H9 (cell line): ENCODE measurements at regions not wholly inside any gene's neighbourhood (a gene's known extent, or its start where the extent isn't known, plus 50 kb on each side); places are given as distances from the start of the nearest gene placed in this dataset.

Source experiments
- DNase-seq: peaks from one replicate; pipeline ENCODE4 v3.0.0-alpha.2; 2017
- H2AFZ ChIP-seq: one replicate; pipeline ENCODE4 v1.6.1; 2013; ENCODE audit warnings: mild to moderate bottlenecking, low read length, control low read depth, moderate library complexity
- H2AK5ac ChIP-seq: 2 replicates; pipeline ENCODE4 v1.6.1; 2013; ENCODE audit warnings: low read length, control low read depth, mixed read lengths; ENCODE audit not compliant: insufficient read length
- H2BK120ac ChIP-seq: one replicate; pipeline ENCODE4 v1.6.1; 2013; ENCODE audit warnings: low read depth, mild to moderate bottlenecking, low read length, control low read depth, inconsistent platforms; ENCODE audit not compliant: poor library complexity, severe bottlenecking
- H2BK12ac ChIP-seq: 2 replicates; pipeline ENCODE4 v1.6.1; 2013; ENCODE audit warnings: low read length, control low read depth, mixed read lengths, low read depth; ENCODE audit not compliant: insufficient read length
- H2BK15ac ChIP-seq: 2 replicates; pipeline ENCODE4 v1.6.1; 2013; ENCODE audit warnings: low read depth, low read length, control low read depth
- H2BK20ac ChIP-seq: one replicate; pipeline ENCODE4 v1.6.1; 2013; ENCODE audit warnings: low read depth, mild to moderate bottlenecking, low read length, control low read depth, inconsistent platforms; ENCODE audit not compliant: poor library complexity, severe bottlenecking
- H2BK5ac ChIP-seq: 2 replicates; pipeline ENCODE4 v1.6.1; 2013; ENCODE audit warnings: low read length, control low read depth, mixed read lengths; ENCODE audit not compliant: insufficient read length
- H3K14ac ChIP-seq: 2 replicates; pipeline ENCODE4 v1.6.1; 2013; ENCODE audit warnings: low read length, control low read depth; ENCODE audit not compliant: insufficient read depth
- H3K18ac ChIP-seq: 2 replicates; pipeline ENCODE4 v1.6.1; 2013; ENCODE audit warnings: low read depth, mild to moderate bottlenecking, mixed read lengths, low read length, control low read depth; ENCODE audit not compliant: insufficient read length
- H3K23ac ChIP-seq: 2 replicates; pipeline ENCODE4 v1.6.1; 2013; ENCODE audit warnings: low read length, control low read depth, mixed read lengths, low read depth; ENCODE audit not compliant: insufficient read length
- H3K23me2 ChIP-seq: 2 replicates; pipeline ENCODE4 v1.6.1; 2013; ENCODE audit warnings: low read depth, mild to moderate bottlenecking, mixed read lengths, low read length, control low read depth; ENCODE audit not compliant: insufficient read length, poor library complexity, severe bottlenecking
- H3K27ac ChIP-seq: 2 replicates; pipeline ENCODE4 v1.5.1; 2013; ENCODE audit warnings: low read length, control low read depth, mixed read lengths, low read depth; ENCODE audit not compliant: insufficient read length
- H3K27me3 ChIP-seq: 2 replicates; pipeline ENCODE4 v1.6.1; 2013; ENCODE audit warnings: low read length, control low read depth, inconsistent platforms; ENCODE audit not compliant: insufficient read depth
- H3K4ac ChIP-seq: 2 replicates; pipeline ENCODE4 v1.6.1; 2013; ENCODE audit warnings: low read depth, mild to moderate bottlenecking, control low read depth, inconsistent platforms, low read length, moderate library complexity
- H3K4me1 ChIP-seq: 2 replicates; pipeline ENCODE4 v1.6.1; 2013; ENCODE audit warnings: low read length, control low read depth, inconsistent platforms; ENCODE audit not compliant: insufficient read depth
- H3K4me2 ChIP-seq: 2 replicates; pipeline ENCODE4 v1.6.1; 2013; ENCODE audit warnings: low read length, control low read depth, mixed read lengths; ENCODE audit not compliant: insufficient read length, insufficient read depth
- H3K56ac ChIP-seq: 2 replicates; pipeline ENCODE4 v1.6.1; 2013; ENCODE audit warnings: low read depth, mild to moderate bottlenecking, mixed read lengths, low read length, control low read depth; ENCODE audit not compliant: insufficient read length
- H3K79me1 ChIP-seq: 2 replicates; pipeline ENCODE4 v1.6.1; 2013; ENCODE audit warnings: low read depth, mild to moderate bottlenecking, moderate library complexity, low read length, control low read depth, inconsistent platforms; ENCODE audit not compliant: insufficient read depth, poor library complexity, severe bottlenecking
- H3K79me2 ChIP-seq: 2 replicates; pipeline ENCODE4 v1.6.1; 2013; ENCODE audit warnings: low read length, control low read depth, inconsistent platforms; ENCODE audit not compliant: insufficient read depth
- H3K9ac ChIP-seq: 2 replicates; pipeline ENCODE4 v1.6.1; 2013; ENCODE audit warnings: low read length, control low read depth, mixed read lengths; ENCODE audit not compliant: insufficient read length; ENCODE audit errors: extremely low read depth
- H3K9me3 ChIP-seq: one replicate; pipeline ENCODE4 v1.6.1; 2013; ENCODE audit warnings: low read depth, low read length, inconsistent platforms; ENCODE audit not compliant: control insufficient read depth
- H3T11ph ChIP-seq: one replicate; pipeline ENCODE4 v1.6.1; 2013; ENCODE audit warnings: mild to moderate bottlenecking, low read length, control low read depth, inconsistent platforms
- H4K20me1 ChIP-seq: one replicate; pipeline ENCODE4 v1.6.1; 2013; ENCODE audit not compliant: control insufficient read depth, insufficient read length, insufficient read depth
- H4K5ac ChIP-seq: 2 replicates; pipeline ENCODE4 v1.6.1; 2013; ENCODE audit warnings: low read depth, mild to moderate bottlenecking, mixed read lengths, low read length, control low read depth; ENCODE audit not compliant: insufficient read length
- H4K8ac ChIP-seq: replicated peaks from 2 replicates; pipeline ENCODE4 v1.6.1; 2013; ENCODE audit warnings: low read length, control low read depth, mixed read lengths, low read depth; ENCODE audit not compliant: insufficient read length
- H4K91ac ChIP-seq: 2 replicates; pipeline ENCODE4 v1.6.1; 2013; ENCODE audit warnings: low read depth, mild to moderate bottlenecking, moderate library complexity, mixed read lengths, low read length, control low read depth; ENCODE audit not compliant: insufficient read length
- H3K27ac Mint-ChIP-seq, 3 experiments: 2 replicates in 2 of 3; 3 replicates in 1 of 3; pipeline ENCODE4 v1.8.0; 2020 to 2021; ENCODE audit warnings: mixed read lengths in 3 of 3, mild to moderate bottlenecking in 1 of 3, moderate library complexity in 1 of 3
- H3K27me3 Mint-ChIP-seq: 2 replicates; pipeline ENCODE4 v1.8.0; 2021; ENCODE audit warnings: low read depth, mild to moderate bottlenecking, moderate library complexity, mixed read lengths
- H3K36me3 Mint-ChIP-seq, 3 experiments: 2 replicates in 2 of 3; 3 replicates in 1 of 3; pipeline ENCODE4 v1.8.0; 2020 to 2021; ENCODE audit warnings: low read depth in 3 of 3, mixed read lengths in 3 of 3; ENCODE audit not compliant: insufficient read depth in 1 of 3
- H3K4me1 Mint-ChIP-seq, 2 experiments: 2 replicates each; pipeline ENCODE4 v1.8.0; 2020; ENCODE audit warnings: mixed read lengths in 2 of 2
- H3K4me3 Mint-ChIP-seq, 2 experiments: 2 replicates in 1 of 2; 3 replicates in 1 of 2; pipeline ENCODE4 v1.8.0; 2020 to 2021; ENCODE audit warnings: mild to moderate bottlenecking in 2 of 2, mixed read lengths in 2 of 2, moderate library complexity in 1 of 2
- H3K9me3 Mint-ChIP-seq, 2 experiments: 2 replicates in 1 of 2; 3 replicates in 1 of 2; pipeline ENCODE4 v1.8.0; 2020; ENCODE audit warnings: mild to moderate bottlenecking in 2 of 2, mixed read lengths in 2 of 2, moderate library complexity in 1 of 2
- WGBS: extraction: QIAGEN DNeasy Blood & Tissue Kit; methylation state at CpG from one replicate; pipeline ENCODE4 v1.1.7; 2013; ENCODE audit warnings: missing lambda C conversion rate, low lambda C conversion rate, mixed read lengths; ENCODE audit not compliant: insufficient read length; ENCODE audit errors: extremely low coverage; 5-methylcytosine and 5-hydroxymethylcytosine counted together
- TF ChIP-seq, protein P1 (sequence below): fragments of 200-600 bp; sonication (generic); conservative IDR thresholded peaks from 3 replicates; pipeline ENCODE4 v1.8.0; 2021; ENCODE audit warnings: antibody characterized with exemption, mild to moderate bottlenecking

DNA sequence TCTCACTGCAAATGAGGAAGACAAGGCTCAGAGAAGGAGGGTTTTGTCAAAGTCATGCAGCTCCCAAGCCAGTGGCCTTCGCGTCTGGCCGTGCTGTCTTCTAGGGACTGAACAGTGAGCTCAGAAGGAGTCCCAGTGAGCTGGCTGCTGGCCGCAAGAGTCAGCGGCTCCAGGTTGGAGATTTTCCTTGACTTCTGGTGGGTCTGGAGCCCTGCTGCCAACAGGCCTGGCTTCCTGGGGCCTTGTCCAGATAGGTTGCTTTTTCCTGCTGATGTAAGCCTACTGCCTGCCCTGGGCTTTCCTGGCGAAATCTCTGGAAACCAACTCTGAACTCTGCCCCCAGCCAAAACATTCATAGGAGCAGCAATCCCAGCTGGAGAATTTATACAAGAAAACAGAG, 272.7 kb upstream of the CADM1 start:
- WGBS, result no CpG with 5 or more reads among the region's 6 CpGs
- H3K4me1 ChIP-seq, result no peaks in the 10 kb centered on the region

More for the DNA sequence above, 272.7 kb upstream of the CADM1 start:
- Histone ChIP-seq H3K23ac (no peak overlapping the region), H2AK5ac (no peak overlapping the region), H3K14ac (no peak overlapping the region), H3K79me1 (no peaks in the 10 kb centered on the region), H3K9me3 (no peaks in the 10 kb centered on the region), H3K9ac (no peak overlapping the region), H4K20me1 (no peaks in the 10 kb centered on the region), H2BK15ac (no peak overlapping the region), H4K5ac (no peak overlapping the region), H3K27ac (no peak overlapping the region), H3K27me3 (no peaks in the 10 kb centered on the region), H3K23me2 (no peaks in the 10 kb centered on the region), H2AFZ (no peak overlapping the region), H3K56ac (no peak overlapping the region), H2BK120ac (no peak overlapping the region), H3K18ac (no peak overlapping the region), H2BK20ac (no peak overlapping the region), H3K79me2 (no peaks in the 10 kb centered on the region), H3K4me2 (no peak overlapping the region), H4K8ac (no peak overlapping the region), H4K91ac (no peak overlapping the region), H2BK12ac (no peak overlapping the region), H2BK5ac (no peak overlapping the region), H3K4ac (no peak overlapping the region), H3T11ph (no peak overlapping the region)
- Mint-ChIP-seq H3K4me3 (no peak overlapping the region), H3K9me3 (no peaks in the 10 kb centered on the region), H3K36me3 (no peaks in the 10 kb centered on the region), H3K4me1 (peaks cover 8 to 12% of the 10 kb centered on the region in 2 experiments), H3K27ac (no peak overlapping the region; a peak in 1 of 7 replicates), H3K27me3 (peaks cover 14% of the 10 kb centered on the region)
- no peak for DNase-seq
- TF ChIP-seq, protein P1, sequence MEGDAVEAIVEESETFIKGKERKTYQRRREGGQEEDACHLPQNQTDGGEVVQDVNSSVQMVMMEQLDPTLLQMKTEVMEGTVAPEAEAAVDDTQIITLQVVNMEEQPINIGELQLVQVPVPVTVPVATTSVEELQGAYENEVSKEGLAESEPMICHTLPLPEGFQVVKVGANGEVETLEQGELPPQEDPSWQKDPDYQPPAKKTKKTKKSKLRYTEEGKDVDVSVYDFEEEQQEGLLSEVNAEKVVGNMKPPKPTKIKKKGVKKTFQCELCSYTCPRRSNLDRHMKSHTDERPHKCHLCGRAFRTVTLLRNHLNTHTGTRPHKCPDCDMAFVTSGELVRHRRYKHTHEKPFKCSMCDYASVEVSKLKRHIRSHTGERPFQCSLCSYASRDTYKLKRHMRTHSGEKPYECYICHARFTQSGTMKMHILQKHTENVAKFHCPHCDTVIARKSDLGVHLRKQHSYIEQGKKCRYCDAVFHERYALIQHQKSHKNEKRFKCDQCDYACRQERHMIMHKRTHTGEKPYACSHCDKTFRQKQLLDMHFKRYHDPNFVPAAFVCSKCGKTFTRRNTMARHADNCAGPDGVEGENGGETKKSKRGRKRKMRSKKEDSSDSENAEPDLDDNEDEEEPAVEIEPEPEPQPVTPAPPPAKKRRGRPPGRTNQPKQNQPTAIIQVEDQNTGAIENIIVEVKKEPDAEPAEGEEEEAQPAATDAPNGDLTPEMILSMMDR, result no peak
